ENCODE measurements at regions not wholly inside any gene's neighbourhood (a gene's known extent, or its start where the extent isn't known, plus 50 kb on each side); places are given as distances from the start of the nearest gene placed in this dataset.

- TF ChIP-seq CTCF (IDR thresholded peaks at IDR 0.05) = no peak
- no peak for ATAC-seq (ENCODE audit: insufficient number of reproducible peaks, low FRiP score, low read depth)
Measured at GRCh38 chr16:63283721-63284120, 1247.5 kb upstream of the CDH8 start.

GRCh38 chr16:63244631-63245030 lies 1208.4 kb upstream of the CDH8 start:
- H3K36me3 ChIP-seq = no peaks in the 10 kb centered on the region
- no peak for DNase-seq (ENCODE audit: low spot score)
- H3K4me3 ChIP-seq = no peak overlapping the region
- H3K9me3 ChIP-seq = no peaks in the 10 kb centered on the region
- H3K4me1 ChIP-seq (ENCODE audit: control insufficient read depth in 1 of 2, low read depth in 2 of 2) = no peaks in the 10 kb centered on the region
- TF ChIP-seq CTCF (IDR thresholded peaks at IDR 0.05) = no peak
- no peak overlapping the region for H3K27ac ChIP-seq
- no peaks in the 10 kb centered on the region for H3K27me3 ChIP-seq (replicated peaks; ENCODE audit: insufficient read depth)
- ATAC-seq (ENCODE audit: insufficient number of reproducible peaks, low FRiP score, low read depth) = no peak

More at GRCh38 chr16:63283721-63284120, 1247.5 kb upstream of the CDH8 start:
- Histone ChIP-seq H3K9me3 (no peaks in the 10 kb centered on the region), H3K27me3 (replicated peaks; ENCODE audit: insufficient read depth) (no peaks in the 10 kb centered on the region), H3K27ac (no peak overlapping the region), H3K4me3 (no peak overlapping the region), H3K36me3 (no peaks in the 10 kb centered on the region), H3K4me1 (ENCODE audit: control insufficient read depth in 1 of 2, low read depth in 2 of 2) (no peaks in the 10 kb centered on the region)
- no peak for DNase-seq (ENCODE audit: low spot score)

GRCh38 chr16:63241497-63242028 lies 1205.3 kb upstream of the CDH8 start:
- Histone ChIP-seq H3K9me3 (no peaks in the 10 kb centered on the region), H3K4me3 (no peak overlapping the region), H3K27me3 (replicated peaks; ENCODE audit: insufficient read depth) (no peaks in the 10 kb centered on the region), H3K36me3 (no peaks in the 10 kb centered on the region), H3K4me1 (ENCODE audit: control insufficient read depth in 1 of 2, low read depth in 2 of 2) (no peaks in the 10 kb centered on the region), H3K27ac (no peak overlapping the region)
- ATAC-seq (ENCODE audit: insufficient number of reproducible peaks, low FRiP score, low read depth) (no peak), DNase-seq (ENCODE audit: low spot score) (no peak)
- TF ChIP-seq CTCF (IDR thresholded peaks at IDR 0.05) = no peak

- H3K27me3 ChIP-seq (replicated peaks; ENCODE audit: insufficient read depth) = no peaks in the 10 kb centered on the region
- ATAC-seq (ENCODE audit: insufficient number of reproducible peaks, low FRiP score, low read depth) (no peak), DNase-seq (ENCODE audit: low spot score) (no peak)
- no peak for TF ChIP-seq CTCF (IDR thresholded peaks at IDR 0.05)
- no peaks in the 10 kb centered on the region for H3K9me3 ChIP-seq
- no peak overlapping the region for H3K4me3 ChIP-seq
- H3K4me1 ChIP-seq (ENCODE audit: control insufficient read depth in 1 of 2, low read depth in 2 of 2) = no peaks in the 10 kb centered on the region
- no peak overlapping the region for H3K27ac ChIP-seq
- H3K36me3 ChIP-seq = no peaks in the 10 kb centered on the region
Measured at GRCh38 chr16:63239065-63239570, 1202.9 kb upstream of the CDH8 start.

GRCh38 chr16:63230421-63231040 lies 1194.3 kb upstream of the CDH8 start:
- DNase-seq (ENCODE audit: low spot score) (no peak), ATAC-seq (ENCODE audit: insufficient number of reproducible peaks, low FRiP score, low read depth) (no peak)
- Histone ChIP-seq H3K4me1 (ENCODE audit: control insufficient read depth in 1 of 2, low read depth in 2 of 2) (no peaks in the 10 kb centered on the region), H3K4me3 (no peak overlapping the region), H3K27me3 (replicated peaks; ENCODE audit: insufficient read depth) (no peaks in the 10 kb centered on the region), H3K9me3 (no peaks in the 10 kb centered on the region), H3K27ac (no peak overlapping the region), H3K36me3 (no peaks in the 10 kb centered on the region)
- no peak for TF ChIP-seq CTCF (IDR thresholded peaks at IDR 0.05)
